Gastrocnemius medialis (tissue), 4 donors: ENCODE measurements at regions not wholly inside any gene's neighbourhood (a gene's known extent, or its start where the extent isn't known, plus 50 kb on each side); places are given as distances from the start of the nearest gene placed in this dataset.
A peak's percentile ranks its signal among the peaks of the same experiment; 100 is the strongest.

Source experiments
- ATAC-seq, 2 donors: fragments of 150-250 bp; one replicate each; pipeline ENCODE4 v1.9.1; 2016
- DNase-seq, 2 donors: peaks; one replicate each; pipeline ENCODE4 v3.0.0-alpha.2; 2019
- H3K27ac ChIP-seq, 4 donors: fragments of 200-600 bp; sonication (generic); 1 replicate in 1 of 4; 2 replicates in 3 of 4; pipeline ENCODE4 v1.5.1; 2016 to 2018; ENCODE audit warnings: mild to moderate bottlenecking in 2 of 4, moderate library complexity in 1 of 4
- H3K27me3 ChIP-seq, 3 donors: fragments of 200-600 bp; sonication (generic) in 2 of 3; 1 replicate in 1 of 3; 2 replicates in 2 of 3; pipeline versions ENCODE4 v1.5.1 to v1.6.0; 2016 to 2019; ENCODE audit warnings: mild to moderate bottlenecking in 1 of 3, moderate library complexity in 1 of 3
- H3K36me3 ChIP-seq, 2 donors: fragments of 200-600 bp; sonication (generic) in 1 of 2; one replicate each; pipeline ENCODE4 v1.5.1; 2017 to 2018
- H3K4me1 ChIP-seq, 2 donors: fragments of 200-600 bp; sonication (generic) in 1 of 2; one replicate each; pipeline ENCODE4 v1.5.1; 2016 to 2017; ENCODE audit warnings: mild to moderate bottlenecking in 2 of 2
- H3K4me3 ChIP-seq, 4 donors: fragments of 200-600 bp; sonication (generic) in 3 of 4; 1 replicate in 1 of 4; 2 replicates in 3 of 4; pipeline ENCODE4 v1.5.1; 2016 to 2019; ENCODE audit warnings: mild to moderate bottlenecking in 2 of 4
- H3K9me3 ChIP-seq, 3 donors: fragments of 200-600 bp; sonication (generic) in 2 of 3; 1 replicate in 1 of 3; 2 replicates in 2 of 3; pipeline ENCODE4 v1.5.1; 2016 to 2019
- POLR2A ChIP-seq, 2 donors: fragments of 450-650 bp; IDR thresholded peaks; one replicate each; pipeline ENCODE4 v1.6.1; 2017; ENCODE audit warnings: antibody characterized with exemption in 2 of 2, mild to moderate bottlenecking in 2 of 2, moderate library complexity in 2 of 2
- in situ Hi-C, 4 donors: fragments of 200-750 bp; cut with MboI; loops; one replicate each; pipeline versions ENCODE4 v1.15.0 to v1.8.0; 2017; ENCODE audit warnings: low sequenced_read_pairs in 4 of 4
- intact Hi-C: fragments of 100-400 bp; cut with DNase I; formaldehyde crosslinking; loops from one replicate; pipeline ENCODE4 v1.15.1; 2023; ENCODE audit warnings: low total_unique reads
- TF ChIP-seq, protein P1 (sequence below), 5 experiments: fragments of 450-650 bp in 3 of 5; fragments of 200-600 bp in 2 of 5; sonication (generic) in 2 of 5; IDR thresholded peaks in 4 of 5; conservative IDR thresholded peaks in 1 of 5; 1 replicate in 4 of 5; 2 replicates in 1 of 5; pipeline ENCODE4 v1.5.1; 2016 to 2019; ENCODE audit warnings: antibody characterized with exemption in 5 of 5, mild to moderate bottlenecking in 3 of 5, moderate library complexity in 3 of 5

DNA sequence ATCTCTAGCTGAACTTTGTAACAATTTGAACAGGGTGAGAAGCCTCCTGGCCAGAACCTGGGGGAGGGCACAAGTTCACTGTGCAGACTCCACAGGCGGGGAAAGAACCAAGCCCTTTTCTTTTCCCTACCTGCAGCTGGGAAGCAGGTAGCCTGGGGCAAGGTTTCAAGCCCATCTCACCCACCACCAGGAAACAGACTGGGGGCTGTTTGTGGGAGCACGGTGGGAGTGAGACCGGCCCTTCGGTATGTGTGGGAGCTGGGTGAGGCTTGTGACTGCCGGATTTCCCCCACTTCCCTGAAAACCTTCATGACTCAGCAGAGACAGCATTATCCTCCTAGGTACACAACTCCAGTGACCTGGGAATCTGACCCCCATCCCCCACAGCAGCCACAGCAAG lies 211.7 kb downstream of the ZNF674 start:
- TF ChIP-seq, protein P1, sequence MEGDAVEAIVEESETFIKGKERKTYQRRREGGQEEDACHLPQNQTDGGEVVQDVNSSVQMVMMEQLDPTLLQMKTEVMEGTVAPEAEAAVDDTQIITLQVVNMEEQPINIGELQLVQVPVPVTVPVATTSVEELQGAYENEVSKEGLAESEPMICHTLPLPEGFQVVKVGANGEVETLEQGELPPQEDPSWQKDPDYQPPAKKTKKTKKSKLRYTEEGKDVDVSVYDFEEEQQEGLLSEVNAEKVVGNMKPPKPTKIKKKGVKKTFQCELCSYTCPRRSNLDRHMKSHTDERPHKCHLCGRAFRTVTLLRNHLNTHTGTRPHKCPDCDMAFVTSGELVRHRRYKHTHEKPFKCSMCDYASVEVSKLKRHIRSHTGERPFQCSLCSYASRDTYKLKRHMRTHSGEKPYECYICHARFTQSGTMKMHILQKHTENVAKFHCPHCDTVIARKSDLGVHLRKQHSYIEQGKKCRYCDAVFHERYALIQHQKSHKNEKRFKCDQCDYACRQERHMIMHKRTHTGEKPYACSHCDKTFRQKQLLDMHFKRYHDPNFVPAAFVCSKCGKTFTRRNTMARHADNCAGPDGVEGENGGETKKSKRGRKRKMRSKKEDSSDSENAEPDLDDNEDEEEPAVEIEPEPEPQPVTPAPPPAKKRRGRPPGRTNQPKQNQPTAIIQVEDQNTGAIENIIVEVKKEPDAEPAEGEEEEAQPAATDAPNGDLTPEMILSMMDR (IDR thresholded peaks at IDR 0.05 in 4 of 5, conservative IDR thresholded peaks at IDR 0.05 in 1 of 5): no peak
- TF ChIP-seq POLR2A (IDR thresholded peaks at IDR 0.05): no peak
- in situ Hi-C loops (no loop called here), intact Hi-C loops (no loop called here)
- ATAC-seq (no peak), DNase-seq (no peak)
- no peak overlapping the region for H3K27ac ChIP-seq
- H3K9me3 ChIP-seq: no peaks in the 10 kb centered on the region
- H3K4me3 ChIP-seq: no peak overlapping the region
- H3K4me1 ChIP-seq: no peaks in the 10 kb centered on the region
- H3K36me3 ChIP-seq: no peaks in the 10 kb centered on the region
- H3K27me3 ChIP-seq: peaks cover 0 to 6% (median 0%) of the 10 kb centered on the region in 3 donors

DNA sequence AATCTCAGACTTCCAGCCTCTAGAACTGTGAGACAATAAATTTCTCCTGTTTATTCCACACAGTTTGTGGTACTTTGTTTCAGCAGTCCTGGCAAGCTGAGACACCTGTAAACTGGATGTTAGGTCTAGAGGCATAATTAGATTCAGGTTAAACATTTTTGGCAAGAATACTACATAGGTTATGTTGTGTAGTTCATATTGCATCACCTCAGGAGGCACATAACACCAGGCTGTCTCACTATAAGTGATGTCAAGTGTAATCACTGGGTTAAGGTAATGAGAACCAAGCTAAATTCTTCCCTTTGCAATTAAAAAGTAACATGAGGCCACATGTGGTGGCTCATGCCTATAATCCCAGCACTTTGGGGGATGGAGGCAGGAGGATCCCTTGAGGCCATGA lies 214.2 kb downstream of the ZNF674 start:
- no peak for TF ChIP-seq POLR2A (IDR thresholded peaks at IDR 0.05)
- TF ChIP-seq, protein P1 (IDR thresholded peaks at IDR 0.05 in 4 of 5, conservative IDR thresholded peaks at IDR 0.05 in 1 of 5): no peak
- no peak for DNase-seq
- Histone ChIP-seq H3K9me3 (no peaks in the 10 kb centered on the region), H3K4me1 (no peaks in the 10 kb centered on the region), H3K27me3 (peaks cover 0 to 10% (median 0%) of the 10 kb centered on the region in 3 donors), H3K27ac (no peak overlapping the region), H3K36me3 (no peaks in the 10 kb centered on the region), H3K4me3 (no peak overlapping the region)
- no peak for ATAC-seq
- intact Hi-C loops: no loop called here
- in situ Hi-C loops: no loop called here

DNA sequence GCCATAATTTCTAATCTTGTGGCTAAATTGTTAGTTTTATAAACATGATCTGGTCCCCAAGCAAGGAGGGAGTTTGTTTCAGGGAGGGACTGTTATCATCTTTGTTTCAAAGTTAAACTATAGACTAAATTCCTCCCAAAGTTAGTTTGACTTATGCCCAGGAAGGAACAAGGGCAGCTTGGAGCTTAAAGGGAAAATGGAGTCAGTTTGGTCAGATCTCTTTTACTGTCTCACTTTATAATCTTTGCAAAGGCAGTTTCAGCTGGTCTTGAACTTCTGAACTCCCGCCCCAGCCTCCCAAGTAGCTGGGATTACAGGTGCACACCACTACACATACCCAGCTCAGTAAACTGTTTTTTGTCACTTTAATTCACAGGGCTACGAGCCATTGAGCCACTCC lies 214.7 kb downstream of the ZNF674 start:
- no peaks in the 10 kb centered on the region for H3K9me3 ChIP-seq
- no peak for TF ChIP-seq POLR2A (IDR thresholded peaks at IDR 0.05)
- TF ChIP-seq, protein P1 (IDR thresholded peaks at IDR 0.05 in 4 of 5, conservative IDR thresholded peaks at IDR 0.05 in 1 of 5): no peak
- H3K27ac ChIP-seq: no peak overlapping the region
- in situ Hi-C loops: no loop called here
- H3K36me3 ChIP-seq: no peaks in the 10 kb centered on the region
- intact Hi-C loops: no loop called here
- DNase-seq: no peak
- no peaks in the 10 kb centered on the region for H3K4me1 ChIP-seq
- peaks cover 0 to 10% (median 0%) of the 10 kb centered on the region in 3 donors for H3K27me3 ChIP-seq
- no peak for ATAC-seq
- H3K4me3 ChIP-seq: no peak overlapping the region

DNA sequence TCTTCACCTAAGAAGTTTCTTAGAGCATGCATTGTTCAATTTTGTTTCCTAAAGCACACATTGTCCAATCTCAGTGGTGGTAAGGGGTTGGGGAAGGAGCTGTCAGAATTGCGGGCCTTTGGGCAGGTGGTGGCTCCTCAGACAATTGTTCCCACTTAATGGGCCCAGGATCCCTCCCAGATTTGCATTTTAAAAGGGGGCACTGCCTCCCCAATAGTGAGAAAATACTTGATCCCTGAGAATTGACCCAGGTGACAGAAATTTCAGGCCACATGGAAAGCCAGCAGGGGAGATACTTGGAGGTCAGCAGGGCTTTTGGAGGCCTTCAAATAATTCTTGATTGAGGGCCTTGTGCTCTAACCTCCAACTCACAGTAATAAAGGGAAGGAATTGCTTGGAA lies 217.1 kb downstream of the ZNF674 start:
- H3K27me3 ChIP-seq: peaks cover 0 to 10% (median 0%) of the 10 kb centered on the region in 3 donors
- H3K9me3 ChIP-seq: no peaks in the 10 kb centered on the region
- DNase-seq (no peak), ATAC-seq (no peak)
- no peaks in the 10 kb centered on the region for H3K4me1 ChIP-seq
- H3K27ac ChIP-seq: no peak overlapping the region
- intact Hi-C loops (no loop called here), in situ Hi-C loops (no loop called here)
- TF ChIP-seq POLR2A (IDR thresholded peaks at IDR 0.05): no peak
- TF ChIP-seq, protein P1 (IDR thresholded peaks at IDR 0.05 in 4 of 5, conservative IDR thresholded peaks at IDR 0.05 in 1 of 5): no peak
- H3K36me3 ChIP-seq: no peaks in the 10 kb centered on the region
- H3K4me3 ChIP-seq: no peak overlapping the region

GRCh38 chrX:46327566-46328115 lies 217.6 kb downstream of the ZNF674 start:
- in situ Hi-C loops (no loop called here), intact Hi-C loops (no loop called here)
- DNase-seq: no peak
- no peak for TF ChIP-seq POLR2A (IDR thresholded peaks at IDR 0.05)
- TF ChIP-seq, protein P1 (IDR thresholded peaks at IDR 0.05 in 4 of 5, conservative IDR thresholded peaks at IDR 0.05 in 1 of 5): no peak
- Histone ChIP-seq H3K9me3 (no peaks in the 10 kb centered on the region), H3K36me3 (no peaks in the 10 kb centered on the region), H3K27ac (peak overlapping the region in 2 of 4 donors; percentile 13 to 57), H3K4me1 (no peaks in the 10 kb centered on the region), H3K27me3 (peaks cover 0 to 10% (median 0%) of the 10 kb centered on the region in 3 donors), H3K4me3 (no peak overlapping the region)
- ATAC-seq: no peak
